A673 (cell line): ENCODE measurements at regions not wholly inside any gene's neighbourhood (a gene's known extent, or its start where the extent isn't known, plus 50 kb on each side); places are given as distances from the start of the nearest gene placed in this dataset.

ENCODE experiments used
- BruUV-seq: library from RNA; stranded (reverse); fragments of 400-500 nt; replicated peaks from 2 replicates; lab custom pipeline; 2021; lab: Mats Ljungman, UMichigan
- CTCF ChIA-PET: fragments of 300-600 bp; sonication (Branson Sonifier 250); formaldehyde crosslinking; loops from one replicate; lab custom pipeline; 2022; ENCODE audit warnings: antibody characterized with exemption; lab: Charles Lee
- POLR2A ChIA-PET: fragments of 300-600 bp; sonication (Branson Sonifier 250); formaldehyde crosslinking; loops from one replicate; lab custom pipeline; 2022; ENCODE audit warnings: antibody characterized with exemption; ENCODE audit not compliant: low non-redundant PET; lab: Charles Lee
- DNase-seq: peaks from one replicate; pipeline ENCODE4 v3.0.0-alpha.2; 2015; ENCODE audit warnings: low spot score
- H3K27ac ChIP-seq: fragments of 200-600 bp; sonication (generic); 2 replicates; pipeline ENCODE4 v1.5.1; 2016; ENCODE audit warnings: mixed run types, low read depth, mild to moderate bottlenecking, mixed read lengths, antibody characterized with exemption, low read length; ENCODE audit not compliant: poor library complexity, severe bottlenecking
- H3K27me3 ChIP-seq: fragments of 200-600 bp; sonication (generic); replicated peaks from 2 replicates; pipeline ENCODE4 v1.6.1; 2017; ENCODE audit warnings: mixed run types, low read depth, mild to moderate bottlenecking, mixed read lengths, antibody characterized with exemption, low read length; ENCODE audit not compliant: insufficient read depth, poor library complexity
- H3K36me3 ChIP-seq: fragments of 200-600 bp; sonication (generic); 2 replicates; pipeline ENCODE4 v1.6.1; 2016; ENCODE audit warnings: mixed run types, mild to moderate bottlenecking, mixed read lengths, antibody characterized with exemption, low read length; ENCODE audit not compliant: insufficient read depth, poor library complexity, severe bottlenecking
- H3K4me1 ChIP-seq: fragments of 200-600 bp; sonication (generic); 2 replicates; pipeline ENCODE4 v1.6.1; 2017; ENCODE audit warnings: mixed run types, mild to moderate bottlenecking, mixed read lengths, antibody characterized with exemption, low read length; ENCODE audit not compliant: insufficient read depth, poor library complexity, severe bottlenecking
- H3K4me3 ChIP-seq: fragments of 200-600 bp; sonication (generic); 2 replicates; pipeline ENCODE4 v1.5.1; 2016; ENCODE audit warnings: low read depth, mixed run types, mild to moderate bottlenecking, mixed read lengths, low read length; ENCODE audit not compliant: poor library complexity, severe bottlenecking
- H3K9me3 ChIP-seq: fragments of 200-600 bp; sonication (generic); 2 replicates; pipeline ENCODE4 v1.6.1; 2016; ENCODE audit warnings: mixed run types, low read depth, mild to moderate bottlenecking, mixed read lengths, antibody characterized with exemption, low read length; ENCODE audit not compliant: poor library complexity, severe bottlenecking
- CTCF ChIP-seq: fragments of 300-800, 200-600 bp; sonication (generic); conservative IDR thresholded peaks from 2 replicates; pipeline ENCODE4 v1.5.1; 2017; ENCODE audit warnings: low read depth, mild to moderate bottlenecking, antibody characterized with exemption, low read length, moderate library complexity, mixed read lengths
- EZH2 ChIP-seq: fragments of 200-600 bp; sonication (generic); IDR thresholded peaks from 2 replicates; pipeline ENCODE4 v1.6.1; 2017; ENCODE audit warnings: borderline replicate concordance, low read depth, mild to moderate bottlenecking, mixed read lengths, antibody characterized with exemption, low read length; ENCODE audit not compliant: poor library complexity, severe bottlenecking
- intact Hi-C: fragments of 100-400 bp; cut with micrococcal nuclease; formaldehyde crosslinking; loops from one replicate; pipeline ENCODE4 v1.10.0; 2022; ENCODE audit not compliant: unreplicated experiment

DNA sequence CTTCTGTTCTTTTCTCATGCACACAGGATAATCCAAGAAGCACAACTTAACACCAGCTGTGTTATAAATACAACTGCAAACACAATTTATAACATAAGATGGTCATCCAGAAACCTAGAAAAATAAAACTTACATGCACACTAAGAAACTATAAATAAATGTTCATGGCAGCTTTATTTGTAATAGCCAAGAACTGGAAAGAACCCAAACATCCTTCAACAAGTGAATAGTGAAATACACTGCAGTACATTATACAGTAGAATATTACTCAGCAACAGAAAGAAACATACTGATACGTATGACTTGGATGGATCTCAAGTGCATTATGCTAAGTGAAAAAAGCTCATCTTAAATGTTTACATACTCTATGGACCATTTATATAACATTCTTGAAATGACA, 132.7 kb downstream of the SPTSSA start:
- BruUV-seq = no TSS peak
- Histone ChIP-seq H3K4me3 (no peak overlapping the region), H3K4me1 (no peaks in the 10 kb centered on the region), H3K9me3 (no peaks in the 10 kb centered on the region), H3K27me3 (no peaks in the 10 kb centered on the region), H3K36me3 (no peaks in the 10 kb centered on the region), H3K27ac (no peak overlapping the region)
- CTCF ChIA-PET = interaction anchor here (0.5 to 0.6 kb wide), 2 partner anchors 149 to 172 kb away, joined by 5 to 7 read pairs; no protein-coding TSS in a partner anchor
- POLR2A ChIA-PET = interaction anchor here (0.6 kb wide), 1 partner anchor 220 kb away, joined by 3 read pairs; no protein-coding TSS in a partner anchor
- no peak for DNase-seq
- intact Hi-C loops = no loop called here
- TF ChIP-seq EZH2 (no peak), CTCF (no peak)

DNA sequence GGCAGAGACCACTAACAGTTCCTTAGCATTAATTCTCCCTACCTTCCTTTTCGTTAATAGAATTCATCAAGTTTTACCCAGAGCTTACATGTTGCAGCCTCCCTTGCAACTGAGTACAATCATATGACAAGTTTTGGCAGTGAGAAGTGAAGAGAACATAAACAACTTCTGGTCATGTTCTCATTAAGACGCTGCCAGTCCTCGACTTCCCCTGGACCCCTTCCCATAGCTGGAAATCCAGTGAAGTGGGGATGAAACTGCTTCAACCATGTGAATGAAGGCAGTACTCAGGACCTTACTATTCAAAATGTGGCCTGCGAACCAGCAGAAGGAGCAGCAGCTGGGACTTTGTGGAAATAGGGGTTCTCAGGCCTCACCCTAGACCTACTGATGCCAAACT, 133.9 kb downstream of the SPTSSA start:
- ChIA-PET CTCF (interaction anchor here (0.6 kb wide), 1 partner anchor 169 kb away, joined by 3 read pairs; no protein-coding TSS in a partner anchor), POLR2A (no interaction called here)
- no peak for TF ChIP-seq EZH2
- TF ChIP-seq CTCF = no peak
- H3K36me3 ChIP-seq = no peaks in the 10 kb centered on the region
- BruUV-seq = no TSS peak
- intact Hi-C loops = no loop called here
- no peak overlapping the region for H3K4me3 ChIP-seq
- no peaks in the 10 kb centered on the region for H3K4me1 ChIP-seq
- no peak for DNase-seq
- H3K27me3 ChIP-seq = no peaks in the 10 kb centered on the region
- H3K27ac ChIP-seq = no peak overlapping the region
- no peaks in the 10 kb centered on the region for H3K9me3 ChIP-seq

DNA sequence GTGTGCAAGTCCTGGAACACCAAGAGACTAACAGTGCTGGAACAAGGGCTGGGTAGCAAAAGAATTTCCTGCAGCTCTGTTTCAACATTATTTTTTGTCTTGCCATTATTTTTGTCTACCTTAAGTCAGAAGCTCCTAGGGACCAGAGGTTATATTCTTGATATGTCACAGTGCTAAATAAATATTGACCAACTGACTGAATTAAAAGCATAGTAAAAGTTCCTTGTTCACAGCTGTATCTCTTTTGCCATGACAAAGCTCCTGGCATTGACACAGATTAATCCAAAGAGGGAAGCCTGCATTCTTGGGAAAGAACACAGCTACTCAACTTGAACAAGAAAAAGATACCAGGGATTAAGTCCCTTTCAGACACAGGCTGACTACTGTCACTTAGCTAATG, 136.5 kb downstream of the SPTSSA start:
- BruUV-seq = no TSS peak
- intact Hi-C loops = no loop called here
- H3K36me3 ChIP-seq = no peaks in the 10 kb centered on the region
- POLR2A ChIA-PET = no interaction called here
- no peak for DNase-seq
- TF ChIP-seq EZH2 (no peak), CTCF (no peak)
- CTCF ChIA-PET = interaction anchor here (0.5 to 0.7 kb wide), 4 partner anchors 76 to 1660 kb away, joined by 3 to 7 read pairs (median 4); no protein-coding TSS in a partner anchor
- H3K4me3 ChIP-seq = no peak overlapping the region
- no peaks in the 10 kb centered on the region for H3K9me3 ChIP-seq
- no peak overlapping the region for H3K27ac ChIP-seq
- H3K27me3 ChIP-seq = no peaks in the 10 kb centered on the region
- no peaks in the 10 kb centered on the region for H3K4me1 ChIP-seq
